Mucosa of descending colon (tissue), 3 donors: ENCODE measurements at regions not wholly inside any gene's neighbourhood (a gene's known extent, or its start where the extent isn't known, plus 50 kb on each side); places are given as distances from the start of the nearest gene placed in this dataset.
"Not testable (repeated sequence)": the region's sequence is repeated elsewhere in the genome, so short reads cannot be mapped to it uniquely, and the experiment has no call there.

Source experiments
- ATAC-seq: fragments of 200-7000 bp; cut with Tn5 transposase; one replicate; pipeline ENCODE4 v1.9.1; 2020; ENCODE audit warnings: mild to moderate bottlenecking, moderate library complexity
- DNase-seq, 3 donors: peaks; one replicate each; pipeline ENCODE4 v3.0.0-alpha.2; 2020
- H3K36me3 ChIP-seq: fragments of 200-600 bp; one replicate; pipeline ENCODE4 v1.8.0; 2021; ENCODE audit warnings: low read depth, mild to moderate bottlenecking
- H3K4me1 ChIP-seq: fragments of 200-600 bp; one replicate; pipeline ENCODE4 v1.8.0; 2021; ENCODE audit warnings: low read depth, mild to moderate bottlenecking
- H3K4me3 ChIP-seq: fragments of 200-600 bp; one replicate; pipeline ENCODE4 v1.8.0; 2021; ENCODE audit warnings: mild to moderate bottlenecking
- H3K9me3 ChIP-seq: fragments of 200-600 bp; one replicate; pipeline ENCODE4 v1.8.0; 2021; ENCODE audit warnings: mild to moderate bottlenecking
- intact Hi-C, 2 donors: fragments of 100-400 bp; cut with DNase I in 1 of 2; cut with micrococcal nuclease in 1 of 2; formaldehyde crosslinking; loops; one replicate each; pipeline versions ENCODE4 v1.11.0 to v1.11.1; 2022; cut with DNase I, micrococcal nuclease
- TF ChIP-seq, protein P1 (sequence below): fragments of 200-600 bp; IDR thresholded peaks from one replicate; pipeline ENCODE4 v1.8.0; 2022; ENCODE audit warnings: antibody characterized with exemption, mild to moderate bottlenecking
- donor health status: DM: no; HTN: no; CAD: no; lungs with moderate emphysema.
- donor health status: DM: no; HTN: no; CAD: no.
- donor health status: DM: no; HTN: yes; CAD: no.

GRCh38 chr20:4625687-4626086, 60.6 kb upstream of the PRNP start:
- no peak for ATAC-seq

DNA sequence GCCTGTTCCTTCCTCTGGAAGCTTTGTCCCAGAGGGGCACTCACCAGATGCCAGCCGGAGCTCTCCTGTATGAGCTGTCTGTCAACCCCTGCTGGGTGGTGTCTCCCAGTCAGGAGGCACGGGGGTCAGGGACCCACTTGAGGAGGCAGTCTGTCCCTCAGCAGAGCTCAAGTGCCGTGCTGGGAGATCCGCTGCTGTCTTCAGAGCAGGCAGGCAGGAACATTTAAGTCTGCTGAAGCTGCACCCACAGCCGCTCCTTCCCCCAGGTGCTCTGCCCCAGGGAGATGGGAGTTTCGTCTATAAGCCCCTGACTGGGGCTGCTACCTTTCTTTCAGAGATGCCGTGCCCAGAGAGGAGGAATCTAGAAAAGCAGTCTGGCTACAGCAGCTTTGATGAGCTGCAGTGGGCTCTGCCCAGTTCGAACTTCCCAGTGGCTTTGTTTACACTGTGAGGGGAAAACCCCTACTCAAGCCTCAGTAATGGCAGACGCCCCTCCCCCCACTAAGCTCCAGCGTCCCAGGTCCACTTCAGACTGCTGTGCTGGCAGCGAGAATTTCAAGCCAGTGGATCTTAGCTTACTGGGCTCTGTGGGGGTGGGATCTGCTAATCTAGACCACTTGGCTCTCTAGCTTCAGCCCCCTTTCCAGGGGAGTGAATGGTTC, 61.5 kb upstream of the PRNP start:
- intact Hi-C loops, H3K4me1 ChIP-seq, H3K36me3 ChIP-seq, ATAC-seq, DNase-seq, H3K4me3 ChIP-seq, H3K9me3 ChIP-seq: not testable (repeated sequence)

More at GRCh38 chr20:4625687-4626086, 60.6 kb upstream of the PRNP start:
- Histone ChIP-seq H3K4me3 (no peak overlapping the region), H3K9me3 (no peaks in the 10 kb centered on the region), H3K36me3 (no peaks in the 10 kb centered on the region), H3K4me1 (no peaks in the 10 kb centered on the region)
- TF ChIP-seq, protein P1, sequence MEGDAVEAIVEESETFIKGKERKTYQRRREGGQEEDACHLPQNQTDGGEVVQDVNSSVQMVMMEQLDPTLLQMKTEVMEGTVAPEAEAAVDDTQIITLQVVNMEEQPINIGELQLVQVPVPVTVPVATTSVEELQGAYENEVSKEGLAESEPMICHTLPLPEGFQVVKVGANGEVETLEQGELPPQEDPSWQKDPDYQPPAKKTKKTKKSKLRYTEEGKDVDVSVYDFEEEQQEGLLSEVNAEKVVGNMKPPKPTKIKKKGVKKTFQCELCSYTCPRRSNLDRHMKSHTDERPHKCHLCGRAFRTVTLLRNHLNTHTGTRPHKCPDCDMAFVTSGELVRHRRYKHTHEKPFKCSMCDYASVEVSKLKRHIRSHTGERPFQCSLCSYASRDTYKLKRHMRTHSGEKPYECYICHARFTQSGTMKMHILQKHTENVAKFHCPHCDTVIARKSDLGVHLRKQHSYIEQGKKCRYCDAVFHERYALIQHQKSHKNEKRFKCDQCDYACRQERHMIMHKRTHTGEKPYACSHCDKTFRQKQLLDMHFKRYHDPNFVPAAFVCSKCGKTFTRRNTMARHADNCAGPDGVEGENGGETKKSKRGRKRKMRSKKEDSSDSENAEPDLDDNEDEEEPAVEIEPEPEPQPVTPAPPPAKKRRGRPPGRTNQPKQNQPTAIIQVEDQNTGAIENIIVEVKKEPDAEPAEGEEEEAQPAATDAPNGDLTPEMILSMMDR, result no peak
- intact Hi-C loops, result no loop called here
- no peak for DNase-seq

DNA sequence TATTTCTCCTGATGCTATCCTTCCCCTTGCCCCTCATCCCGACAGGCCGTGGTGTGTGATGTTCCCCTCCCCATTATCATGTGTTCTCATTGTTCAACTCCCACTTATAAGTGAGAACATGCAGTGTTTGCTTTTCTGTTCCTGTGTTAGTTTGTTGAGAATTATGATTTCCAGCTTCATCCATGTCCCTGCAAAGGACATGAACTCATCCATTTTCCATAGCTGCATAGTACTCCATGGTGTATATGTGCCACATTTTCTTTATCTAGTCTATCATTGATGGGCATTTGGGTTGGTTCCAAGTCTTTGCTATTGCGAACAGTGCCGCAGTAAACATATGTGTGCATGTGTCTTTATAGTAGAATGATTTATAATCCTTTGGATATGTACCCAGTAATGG, 67.1 kb upstream of the PRNP start:
- intact Hi-C loops, ATAC-seq, H3K4me1 ChIP-seq, H3K36me3 ChIP-seq, H3K9me3 ChIP-seq, DNase-seq, H3K4me3 ChIP-seq: not testable (repeated sequence)

DNA sequence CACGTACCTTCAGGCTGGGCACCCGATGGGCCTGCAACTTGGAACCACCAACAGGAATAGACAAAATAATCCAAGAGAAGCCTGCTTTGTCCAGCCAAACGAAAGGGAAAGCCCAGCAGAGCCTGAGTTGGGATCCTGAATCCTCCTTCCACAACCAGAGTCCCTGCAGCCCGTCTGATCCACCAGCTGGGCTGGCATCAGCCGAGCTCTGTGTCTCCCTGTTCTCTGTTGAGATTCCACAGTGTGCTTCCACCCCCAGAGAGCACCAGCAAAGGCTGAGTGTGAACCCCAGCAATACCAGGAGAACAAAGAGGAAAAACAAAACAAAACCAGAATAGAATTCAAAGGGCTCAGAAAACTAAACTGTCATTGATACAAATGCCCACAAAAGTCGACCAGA, 68.8 kb upstream of the PRNP start:
- TF ChIP-seq, protein P1, result no peak
- intact Hi-C loops, result no loop called here
- Histone ChIP-seq H3K36me3 (no peaks in the 10 kb centered on the region), H3K9me3 (no peaks in the 10 kb centered on the region), H3K4me1 (no peaks in the 10 kb centered on the region), H3K4me3 (no peak overlapping the region)
- no peak for DNase-seq
- no peak for ATAC-seq

- DNase-seq, result no peak
- intact Hi-C loops, result no loop called here
- Histone ChIP-seq H3K4me3 (no peak overlapping the region), H3K9me3 (no peaks in the 10 kb centered on the region), H3K4me1 (no peaks in the 10 kb centered on the region), H3K36me3 (no peaks in the 10 kb centered on the region)
- TF ChIP-seq, protein P1, result no peak
- no peak for ATAC-seq
These were observed 69.2 kb upstream of the PRNP start for GRCh38 chr20:4617019-4617418.

GRCh38 chr20:4613718-4614620, 72.3 kb upstream of the PRNP start:
- Histone ChIP-seq H3K4me1 (no peaks in the 10 kb centered on the region), H3K36me3 (no peaks in the 10 kb centered on the region), H3K4me3 (no peak overlapping the region), H3K9me3 (no peaks in the 10 kb centered on the region)
- DNase-seq (peak in 2 of 3 donors; percentile 42 to 79), ATAC-seq (peak; percentile 57)
- TF ChIP-seq, protein P1, result no peak
- intact Hi-C loops, result no loop called here
